Frontal cortex (tissue), 3 donors: ENCODE measurements at regions not wholly inside any gene's neighbourhood (a gene's known extent, or its start where the extent isn't known, plus 50 kb on each side); places are given as distances from the start of the nearest gene placed in this dataset.
A peak's percentile ranks its signal among the peaks of the same experiment; 100 is the strongest.

Source experiments
- DNase-seq, 2 donors: peaks; one replicate each; pipeline ENCODE4 v3.0.0; 2012; ENCODE audit warnings: low spot score in 2 of 2
- FAIRE-seq: peaks from 2 replicates; lab custom pipeline; 2012; peaks lifted over from hg19 to GRCh38; lab: Jason Lieb, UNC
- donor health status: control.
- donor health status: control.
- donor health status: control.

DNA sequence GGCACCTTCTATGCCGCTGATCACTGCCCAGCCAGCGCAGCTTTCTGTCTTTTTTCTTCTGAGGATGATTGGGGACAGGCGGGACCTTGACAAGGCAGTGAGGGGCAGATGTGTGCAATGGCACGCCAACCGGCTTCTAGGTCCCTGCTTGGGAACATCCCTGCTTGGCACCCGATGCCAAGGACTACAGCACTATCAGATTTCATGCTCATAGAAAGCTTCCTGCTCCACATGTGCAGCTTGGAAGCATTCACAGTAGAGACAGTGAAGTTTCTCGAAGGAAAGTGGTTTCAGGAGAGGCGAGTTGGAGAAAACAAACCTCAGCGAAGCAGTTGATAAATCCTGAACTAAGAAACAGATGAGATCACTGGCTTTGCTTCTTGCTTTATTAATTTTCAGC is 267.5 kb upstream of the HABP2 start:
- DNase-seq, result no peak
- no peak for FAIRE-seq

GRCh38 chr10:113287592-113287991 is 265.3 kb upstream of the HABP2 start:
- DNase-seq, result no peak
- FAIRE-seq, result no peak

DNA sequence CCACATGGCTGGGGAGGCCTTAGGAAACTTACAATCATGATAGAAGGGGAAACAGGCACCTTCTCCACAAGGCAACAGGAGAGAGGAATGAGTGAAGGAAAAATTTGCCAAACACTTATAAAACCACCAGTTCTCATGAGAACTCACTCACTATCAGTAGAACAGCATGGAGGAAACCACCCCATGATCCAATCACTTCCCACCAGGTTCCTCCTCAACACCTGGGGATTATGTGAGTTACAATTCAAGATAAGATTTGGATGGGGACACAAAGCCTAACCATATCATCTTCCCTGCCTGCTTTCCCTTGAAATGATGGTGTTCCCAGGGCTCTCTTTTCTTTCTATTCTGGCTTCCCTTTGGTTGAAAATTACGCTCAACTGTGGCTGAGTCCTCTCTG is 262.7 kb upstream of the HABP2 start:
- no peak for FAIRE-seq
- DNase-seq, result no peak

GRCh38 chr10:113291413-113291812 is 261.4 kb upstream of the HABP2 start:
- FAIRE-seq (no peak), DNase-seq (no peak)

GRCh38 chr10:113292086-113292485 is 260.8 kb upstream of the HABP2 start:
- FAIRE-seq (no peak), DNase-seq (no peak)

- no peak for FAIRE-seq
- DNase-seq, result no peak
These were observed 260.1 kb upstream of the HABP2 start for GRCh38 chr10:113292743-113293142.

DNA sequence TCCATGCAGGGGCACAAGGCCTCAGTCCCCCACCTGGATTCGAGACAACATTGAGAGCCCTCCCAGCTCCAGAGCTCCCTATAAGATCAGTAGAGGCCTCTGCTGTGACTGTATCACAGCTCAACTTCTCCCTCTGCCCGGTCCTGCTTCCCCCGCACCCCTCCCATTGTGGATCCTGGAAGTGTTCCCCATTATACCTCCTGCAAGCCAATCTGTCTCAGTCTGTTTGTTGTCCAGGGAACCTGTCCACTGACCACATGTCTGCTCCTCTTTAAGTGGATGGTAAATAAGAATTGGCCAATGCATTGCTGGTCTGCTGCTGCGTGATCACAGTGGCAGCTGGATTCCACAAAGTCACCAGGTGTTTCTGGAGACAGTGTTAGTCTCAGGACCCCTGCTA is 259.7 kb upstream of the HABP2 start:
- no peak for FAIRE-seq
- no peak for DNase-seq

DNA sequence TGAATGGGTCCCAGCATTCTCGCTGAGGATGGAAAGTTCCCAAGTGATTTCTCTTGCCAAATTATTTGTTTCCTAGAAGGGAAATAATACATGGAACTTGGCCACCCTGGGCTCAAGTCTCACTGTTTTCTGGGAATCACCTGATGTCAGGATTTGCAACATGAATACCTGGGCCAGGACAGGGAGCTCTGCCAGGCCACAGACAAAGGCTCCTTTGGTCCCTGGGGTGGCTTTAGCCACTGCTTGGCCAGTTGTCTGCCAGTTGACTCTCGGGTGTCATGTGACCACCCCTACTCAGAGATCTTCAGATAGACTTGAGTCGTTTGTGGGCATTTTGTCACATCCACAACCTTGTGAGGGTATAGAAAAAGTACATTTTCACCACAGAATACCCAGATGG is 258.0 kb upstream of the HABP2 start:
- DNase-seq (peak in 1 of 2 donors; percentile 17), FAIRE-seq (no peak)

DNA sequence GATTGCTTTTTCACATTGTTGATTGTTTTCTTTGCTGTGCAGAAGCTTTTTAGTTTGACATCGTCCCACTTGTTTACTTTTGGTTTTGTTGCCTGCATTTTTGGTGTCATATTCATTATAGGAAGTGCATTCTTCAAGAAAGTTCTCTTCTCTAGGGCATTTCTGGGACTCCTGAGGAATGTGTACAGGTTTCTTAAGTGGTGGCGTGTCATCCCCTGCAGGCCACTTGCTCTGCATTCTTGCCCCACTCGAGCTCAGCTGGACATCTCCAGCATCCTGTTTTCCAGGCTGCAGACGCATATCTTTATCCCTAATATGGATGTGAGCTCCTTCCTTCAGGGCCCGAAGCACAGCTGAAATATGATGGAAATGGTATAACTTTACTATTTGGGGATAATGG is 255.6 kb upstream of the HABP2 start:
- no peak for DNase-seq
- no peak for FAIRE-seq

- DNase-seq (no peak), FAIRE-seq (no peak)
These were observed 254.2 kb upstream of the HABP2 start for GRCh38 chr10:113298616-113299015.

GRCh38 chr10:113300201-113300600 is 252.7 kb upstream of the HABP2 start:
- DNase-seq (no peak), FAIRE-seq (no peak)

DNA sequence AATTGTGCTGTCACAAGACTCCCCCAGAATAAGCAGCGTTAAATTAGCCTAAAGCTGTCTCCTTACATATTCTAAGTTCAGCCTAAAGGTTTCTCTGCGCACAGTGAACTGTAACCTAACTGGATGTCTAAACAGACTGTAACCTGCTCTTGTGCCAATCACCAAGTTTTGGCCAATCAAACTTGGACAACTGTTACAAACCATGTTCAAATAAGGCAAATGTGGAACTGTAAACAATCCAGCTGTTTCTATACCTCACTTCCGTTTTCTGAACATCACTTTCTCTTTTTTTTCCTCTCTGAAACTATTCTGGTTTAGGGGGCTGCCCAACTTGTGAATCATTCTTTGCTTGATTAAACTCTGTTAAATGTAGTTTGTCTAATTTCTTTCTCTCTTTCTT is 252.2 kb upstream of the HABP2 start:
- FAIRE-seq (no peak), DNase-seq (no peak)

- FAIRE-seq, result no peak
- no peak for DNase-seq
These were observed 251.4 kb upstream of the HABP2 start for GRCh38 chr10:113301342-113301984.

DNA sequence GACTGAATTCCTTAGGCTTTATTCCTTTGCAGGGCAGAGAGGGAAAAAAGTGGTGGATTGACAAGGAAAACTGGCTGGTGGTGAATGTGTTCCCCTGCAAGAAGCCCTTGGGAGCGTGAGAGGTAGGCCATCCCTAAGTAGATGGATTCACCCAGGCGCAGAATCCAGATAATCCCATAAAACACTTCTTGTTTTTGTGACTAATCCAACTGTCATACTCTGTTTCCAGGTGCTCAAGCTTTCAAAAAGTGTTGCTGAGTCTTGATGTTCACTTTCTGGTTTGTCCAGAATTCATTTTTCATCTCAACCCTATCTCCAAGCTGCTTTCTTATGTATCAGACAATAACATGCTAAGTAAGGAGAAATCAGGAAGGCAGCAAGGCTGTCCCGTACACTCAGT is 250.8 kb upstream of the HABP2 start:
- no peak for FAIRE-seq
- DNase-seq, result no peak

- DNase-seq (no peak), FAIRE-seq (no peak)
These were observed 249.2 kb upstream of the HABP2 start for GRCh38 chr10:113303544-113304146.

DNA sequence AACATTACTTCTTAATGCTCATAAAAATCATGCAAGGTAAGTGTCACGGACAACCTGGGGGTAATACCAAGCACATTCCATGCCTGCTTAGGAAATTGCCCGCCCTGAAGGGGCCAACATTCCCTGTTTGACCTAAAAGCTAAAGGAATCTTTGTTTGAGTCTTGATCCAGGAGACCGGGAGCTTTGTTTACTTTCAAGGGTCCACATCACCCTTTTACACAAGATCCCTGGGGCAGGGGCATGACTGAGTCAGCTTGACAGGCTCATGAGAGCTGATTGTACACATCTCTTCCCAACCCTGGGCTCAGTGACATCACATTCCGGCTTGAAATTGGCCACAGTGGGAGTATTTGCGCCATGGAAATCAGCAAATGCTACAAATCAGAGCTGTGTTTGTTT is 248.1 kb upstream of the HABP2 start:
- DNase-seq, result no peak
- FAIRE-seq, result no peak

GRCh38 chr10:113305871-113306270 is 247.0 kb upstream of the HABP2 start:
- no peak for FAIRE-seq
- no peak for DNase-seq

DNA sequence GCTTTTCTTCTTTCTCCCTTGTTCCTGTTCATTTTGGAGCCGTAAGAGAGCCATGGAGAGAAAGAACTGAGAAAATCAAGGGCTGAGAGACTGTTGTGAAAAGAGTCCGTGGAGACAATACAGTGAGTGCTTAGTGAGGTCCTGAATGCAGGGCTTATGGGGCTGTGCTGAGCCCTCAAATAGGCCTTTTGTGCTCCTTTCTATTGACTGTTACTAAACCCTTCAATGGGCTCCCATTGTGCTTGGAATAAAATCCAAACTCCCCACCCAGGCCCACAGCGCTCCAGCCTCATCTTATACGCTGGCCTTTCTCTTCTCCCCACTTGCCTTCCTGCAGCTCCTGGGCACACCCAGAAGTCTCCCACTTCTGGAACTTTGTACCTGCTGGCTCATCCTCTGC is 243.1 kb upstream of the HABP2 start:
- DNase-seq (peak; percentile 29 to 40), FAIRE-seq (no peak)

- DNase-seq (no peak), FAIRE-seq (no peak)
These were observed 242.5 kb upstream of the HABP2 start for GRCh38 chr10:113310347-113310746.

DNA sequence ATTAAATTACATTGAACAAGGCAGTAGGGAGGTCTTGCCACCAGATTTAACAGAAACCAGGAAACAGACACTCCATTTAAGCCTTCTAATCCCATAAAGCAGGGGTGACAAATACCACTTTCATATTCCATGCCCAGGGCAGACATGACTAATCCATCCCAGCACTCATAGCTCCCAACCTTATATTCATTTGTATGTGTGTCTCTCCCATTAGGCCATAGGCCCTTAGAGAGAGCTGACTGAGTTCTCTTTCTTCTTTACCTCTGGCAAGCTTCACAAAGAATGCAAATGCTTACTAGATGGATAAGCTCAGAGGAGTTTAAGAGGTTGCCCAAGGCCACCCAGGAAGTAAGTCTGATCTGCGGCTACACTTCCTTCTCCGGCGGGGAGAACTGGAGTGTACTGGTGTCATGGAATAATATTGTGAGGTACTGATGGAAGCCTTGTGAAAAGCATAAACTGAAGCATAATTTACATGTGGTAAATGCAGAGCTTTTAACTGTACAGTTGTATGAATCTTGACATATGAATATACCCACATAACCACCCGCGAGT is 239.7 kb upstream of the HABP2 start:
- no peak for FAIRE-seq
- no peak for DNase-seq

DNA sequence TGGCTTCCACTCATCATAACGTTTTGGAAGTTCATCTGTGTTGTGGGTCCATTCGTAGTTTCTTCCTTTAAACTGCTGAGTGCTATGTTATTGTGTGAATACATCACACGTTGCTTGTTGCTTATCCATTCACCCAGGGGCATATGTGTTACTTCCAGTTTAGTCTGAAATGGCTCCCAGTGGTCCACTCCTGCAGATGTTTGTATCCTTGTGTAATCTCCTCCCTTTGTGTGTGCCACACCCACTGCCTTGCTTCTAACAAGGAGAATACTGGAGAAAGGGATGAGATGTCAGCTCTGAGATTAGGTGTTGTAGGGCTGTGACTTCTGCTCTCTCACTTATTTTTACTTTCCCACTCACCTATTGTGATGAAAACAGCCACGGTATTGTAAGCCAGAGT is 239.1 kb upstream of the HABP2 start:
- FAIRE-seq, result no peak
- no peak for DNase-seq

- FAIRE-seq (no peak), DNase-seq (no peak)
These were observed 236.3 kb upstream of the HABP2 start for GRCh38 chr10:113316506-113316905.
